ENCODE measurements at regions not wholly inside any gene's neighbourhood (a gene's known extent, or its start where the extent isn't known, plus 50 kb on each side); places are given as distances from the start of the nearest gene placed in this dataset.
A peak's percentile ranks its signal among the peaks of the same experiment; 100 is the strongest.

DNA sequence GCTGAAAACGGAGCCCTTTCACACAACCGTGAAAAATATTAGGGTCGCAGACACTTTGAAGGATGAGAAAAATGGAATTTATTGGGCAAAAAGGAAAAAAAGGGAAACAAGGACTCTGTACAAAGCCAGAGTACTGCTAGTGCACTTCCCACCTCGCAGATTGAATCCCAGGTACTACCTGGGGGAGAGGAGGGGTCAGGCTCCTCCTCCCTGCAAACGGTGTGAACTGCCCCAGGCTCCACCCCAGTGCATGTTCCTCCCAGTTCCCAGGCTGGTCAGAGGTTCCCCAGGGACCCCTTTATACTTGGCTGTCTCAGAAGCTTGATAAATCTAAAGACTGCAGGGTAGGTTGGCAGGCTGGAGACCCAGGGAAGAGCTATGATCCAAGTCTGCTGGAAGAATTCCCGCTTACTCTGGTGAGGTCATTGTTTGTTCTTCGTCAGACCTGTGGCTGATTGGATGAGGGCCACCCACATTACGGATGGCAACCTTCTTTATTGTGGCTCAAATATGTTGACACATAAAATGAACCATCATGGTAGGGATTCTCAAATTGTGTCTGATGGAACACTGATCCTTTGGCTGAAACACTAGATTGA, 290.4 kb upstream of the POU3F3 start:
- no peak for DNase-seq

DNA sequence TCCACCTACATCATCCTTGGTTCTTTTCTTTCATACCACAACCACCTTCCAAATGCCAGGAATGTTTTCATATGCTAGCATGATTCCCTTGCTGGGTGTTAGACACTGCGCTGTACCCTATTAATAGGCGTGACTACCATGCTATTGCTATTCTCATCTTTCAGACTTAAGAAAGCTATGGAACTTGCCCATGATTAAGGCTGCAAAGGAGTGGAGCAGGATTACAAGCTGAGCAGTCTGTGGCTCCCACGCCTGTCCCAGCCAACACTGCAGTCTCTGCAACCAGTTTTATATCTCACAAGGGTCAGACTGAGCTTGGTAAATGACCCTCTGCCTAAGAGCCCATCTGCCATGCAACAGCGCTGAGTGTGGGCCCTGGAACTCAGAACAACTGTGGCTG, 285.7 kb upstream of the POU3F3 start:
- no peak for DNase-seq

GRCh38 chr2:104570259-104570658, 283.7 kb upstream of the POU3F3 start:
- no peak for DNase-seq

- DNase-seq: no peak
These were observed 281.1 kb upstream of the POU3F3 start for GRCh38 chr2:104572834-104573233.

DNA sequence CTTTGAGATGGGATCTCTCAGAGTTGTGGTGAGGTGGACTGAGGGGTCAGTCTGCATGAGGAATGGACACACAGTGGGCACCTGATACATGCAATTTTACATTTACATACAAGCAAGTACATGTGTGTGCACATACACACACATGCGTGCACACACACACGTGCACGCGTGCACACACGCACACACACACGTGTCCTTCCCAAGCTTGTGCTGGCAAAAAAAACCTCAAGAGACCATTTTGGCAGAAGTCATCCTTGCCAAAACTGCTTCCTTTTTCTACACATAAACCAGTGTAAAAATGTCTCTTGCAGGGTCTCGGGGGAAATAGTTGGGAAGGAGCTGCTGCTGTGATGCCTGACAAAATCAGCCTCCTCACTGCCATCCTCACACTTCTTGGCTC, 279.5 kb upstream of the POU3F3 start:
- no peak for DNase-seq

GRCh38 chr2:104577143-104577542, 276.8 kb upstream of the POU3F3 start:
- no peak for DNase-seq

DNA sequence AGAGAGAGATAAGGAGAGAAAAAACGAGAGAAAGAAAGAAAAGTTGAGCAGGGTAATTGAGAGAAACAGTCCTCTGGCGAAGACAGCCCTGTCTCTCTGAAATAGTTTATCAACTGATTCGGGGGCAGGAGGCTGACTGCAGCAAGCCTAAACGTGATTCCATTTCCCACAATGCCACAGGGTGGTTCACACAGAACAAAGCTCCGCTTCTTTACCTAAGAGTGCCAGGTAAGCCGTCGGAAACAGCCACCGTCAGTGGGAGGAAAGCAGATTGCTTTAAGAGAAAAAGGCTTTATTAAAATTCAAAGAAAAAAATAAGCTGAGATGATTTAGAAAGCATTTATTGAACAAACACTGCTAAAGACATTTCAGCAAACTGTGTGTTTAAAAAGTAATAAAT, 271.4 kb upstream of the POU3F3 start:
- DNase-seq: no peak

- DNase-seq: no peak
These were observed 270.1 kb upstream of the POU3F3 start for GRCh38 chr2:104583811-104584210.

- no peak for DNase-seq
These were observed 269.5 kb upstream of the POU3F3 start for GRCh38 chr2:104584393-104584792.

- DNase-seq: no peak
These were observed 258.3 kb upstream of the POU3F3 start for GRCh38 chr2:104595576-104595975.

DNA sequence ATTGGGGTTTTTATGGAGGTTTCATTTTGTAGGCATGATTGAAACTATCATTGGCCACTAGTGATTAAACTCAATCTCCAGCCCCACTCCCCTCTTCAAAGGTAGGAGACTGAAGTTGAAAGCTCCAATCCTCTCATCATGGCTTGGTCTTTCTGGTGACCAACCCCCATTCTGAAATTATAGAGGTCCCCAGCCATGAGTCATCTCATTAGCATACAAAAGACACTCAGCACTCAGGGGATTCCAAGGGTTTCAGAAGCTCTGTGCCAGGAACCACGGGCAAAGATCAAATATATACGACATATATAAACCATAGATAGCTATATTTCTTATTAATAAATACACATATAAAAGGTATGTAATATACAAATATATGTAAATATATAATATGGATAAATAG, 256.0 kb upstream of the POU3F3 start:
- DNase-seq: no peak

DNA sequence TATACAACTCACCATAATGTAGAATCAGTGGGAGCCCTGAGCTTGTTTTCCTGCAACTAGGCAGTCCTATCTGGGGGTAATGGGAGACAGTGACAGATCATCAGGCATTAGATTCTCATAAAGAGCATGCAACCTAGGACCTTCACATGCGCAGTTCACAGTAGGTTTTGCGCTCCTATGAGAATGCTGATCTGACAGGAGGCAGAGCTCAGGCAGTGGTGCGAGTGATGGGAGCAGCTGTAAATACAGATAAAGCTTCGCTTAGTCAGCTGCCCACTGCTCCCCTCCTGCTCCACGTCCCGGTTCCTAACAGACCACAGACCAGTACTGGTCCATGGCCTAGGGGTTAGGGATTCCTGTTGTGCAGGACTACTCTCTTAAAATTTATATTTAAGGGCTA, 255.3 kb upstream of the POU3F3 start:
- no peak for DNase-seq

- peak; percentile 69 for DNase-seq
These were observed 254.0 kb upstream of the POU3F3 start for GRCh38 chr2:104599787-104600510.

GRCh38 chr2:104606056-104606455, 247.9 kb upstream of the POU3F3 start:
- DNase-seq: no peak

DNA sequence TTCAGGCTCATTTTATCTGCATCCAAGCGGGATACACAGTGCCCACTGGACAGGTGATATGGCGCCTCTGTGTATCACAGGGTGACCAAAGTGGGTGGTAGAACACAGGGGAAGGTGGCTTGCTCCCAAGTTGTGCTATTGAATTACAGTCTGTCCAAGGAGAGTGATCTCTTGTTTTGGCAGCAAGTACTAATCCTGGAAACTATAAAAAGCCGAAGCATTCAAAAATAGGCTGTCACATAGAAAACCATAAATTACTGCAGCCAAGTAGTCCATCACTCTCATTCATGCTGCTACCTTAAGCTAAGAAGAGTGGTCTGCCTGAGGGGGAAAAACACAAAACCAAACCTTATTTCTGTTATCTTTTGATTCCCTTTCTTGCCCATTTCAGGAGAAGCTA, 237.1 kb upstream of the POU3F3 start:
- no peak for DNase-seq

DNA sequence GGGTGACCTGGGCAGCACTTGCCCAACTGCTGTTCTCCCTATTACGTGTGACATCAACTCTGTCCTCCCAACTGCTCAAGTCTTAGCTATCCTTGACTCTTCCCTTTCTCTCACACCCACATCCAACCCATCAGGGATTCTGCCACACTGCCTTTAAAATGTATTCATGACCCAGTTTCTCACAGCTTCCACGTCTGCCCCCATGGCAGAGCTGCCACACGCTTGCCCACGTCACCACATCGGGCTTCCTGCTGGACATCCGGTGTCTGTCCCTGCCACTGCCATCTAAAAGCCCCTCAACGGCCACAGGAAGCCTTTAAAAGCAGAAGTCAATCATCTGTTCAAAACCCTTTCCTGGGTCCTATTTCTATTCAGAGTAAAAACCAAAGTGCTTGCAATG, 233.1 kb upstream of the POU3F3 start:
- DNase-seq: no peak

- DNase-seq: no peak
These were observed 218.3 kb upstream of the POU3F3 start for GRCh38 chr2:104635608-104636007.

DNA sequence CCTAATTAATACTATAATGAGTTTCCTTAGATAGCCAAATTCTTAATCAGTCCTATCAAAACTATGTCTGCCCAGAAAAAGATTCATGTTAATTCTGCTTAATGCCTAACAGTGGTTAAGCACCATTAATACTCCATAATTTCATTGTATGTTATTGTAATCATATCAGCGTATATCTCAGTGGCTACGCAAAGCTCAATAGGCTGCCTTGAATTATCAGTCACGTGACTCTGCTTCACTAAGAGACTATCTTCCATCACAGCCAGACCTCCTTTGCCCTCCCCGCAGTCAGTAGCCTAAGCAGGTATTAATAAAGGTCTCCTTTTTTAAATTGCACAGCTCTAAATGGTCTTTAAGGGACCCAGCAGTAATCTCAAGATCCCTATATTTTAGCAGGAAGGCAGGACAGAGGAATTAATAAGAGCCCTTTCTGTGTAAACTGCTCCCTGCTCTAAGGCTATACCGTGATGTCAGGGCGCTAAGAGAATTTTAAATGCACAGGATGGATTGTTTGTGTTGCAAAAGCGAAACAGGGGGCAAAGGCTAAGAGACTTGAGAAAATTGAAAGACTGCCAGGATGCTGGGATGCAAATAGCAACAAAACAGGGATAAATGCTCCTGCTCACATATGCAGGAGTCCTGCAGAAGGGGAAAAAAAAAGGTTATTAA, 215.6 kb upstream of the POU3F3 start:
- DNase-seq: no peak

DNA sequence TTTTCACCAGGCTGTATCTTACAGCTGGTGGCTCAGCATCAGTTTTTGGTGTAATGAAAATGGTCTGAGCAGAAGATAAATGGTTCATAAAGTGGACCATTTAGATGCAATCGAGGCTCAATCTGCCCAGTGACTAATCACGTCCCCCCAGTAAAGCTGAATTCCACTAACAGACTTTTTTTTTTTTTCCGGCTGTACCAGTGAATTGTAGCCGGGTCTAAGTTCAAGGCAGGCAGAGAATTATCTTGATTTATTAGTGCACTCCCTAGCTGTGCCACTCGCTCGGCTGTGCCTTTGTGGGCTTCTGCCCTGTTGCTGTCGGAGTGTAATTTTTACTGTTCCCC, 215.1 kb upstream of the POU3F3 start:
- no peak for DNase-seq

DNA sequence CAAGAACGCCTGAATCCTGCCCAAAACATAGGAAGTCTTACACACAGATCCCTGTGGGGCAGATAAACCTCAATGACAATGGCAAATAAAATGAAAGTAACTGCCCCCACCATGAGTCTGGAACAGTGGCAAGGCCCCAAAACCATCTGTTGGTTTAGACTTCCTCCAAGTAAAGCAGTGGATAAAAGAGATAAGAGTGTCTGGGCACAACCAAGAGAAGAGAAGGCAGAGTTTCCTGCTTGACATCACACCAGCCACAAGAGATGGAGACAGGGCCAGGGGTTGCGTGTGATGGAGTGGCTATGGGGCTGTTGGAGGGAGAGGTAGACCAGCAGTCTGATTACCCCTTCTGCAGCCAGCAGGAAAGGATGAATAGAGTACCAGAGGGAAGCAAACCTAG, 212.1 kb upstream of the POU3F3 start:
- DNase-seq: no peak

DNA sequence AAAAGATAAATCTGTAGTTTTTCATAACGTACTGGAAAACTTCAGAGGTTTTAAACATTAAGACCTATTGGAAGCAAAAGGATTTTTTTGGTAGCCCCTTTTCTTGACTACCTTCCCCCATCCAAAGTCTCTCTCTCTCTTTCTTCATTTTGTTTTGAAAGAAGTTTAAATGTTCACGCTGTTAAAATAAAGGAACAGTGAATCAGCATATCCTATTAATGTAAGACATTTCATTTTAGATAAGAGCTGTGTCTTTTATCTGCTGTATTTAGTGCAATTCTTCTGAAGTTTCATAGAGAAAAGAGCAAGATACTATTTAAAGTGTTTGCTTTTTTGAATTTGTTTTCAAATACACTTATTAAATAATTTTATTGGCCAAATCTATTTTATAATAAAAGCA, 205.5 kb upstream of the POU3F3 start:
- no peak for DNase-seq

DNA sequence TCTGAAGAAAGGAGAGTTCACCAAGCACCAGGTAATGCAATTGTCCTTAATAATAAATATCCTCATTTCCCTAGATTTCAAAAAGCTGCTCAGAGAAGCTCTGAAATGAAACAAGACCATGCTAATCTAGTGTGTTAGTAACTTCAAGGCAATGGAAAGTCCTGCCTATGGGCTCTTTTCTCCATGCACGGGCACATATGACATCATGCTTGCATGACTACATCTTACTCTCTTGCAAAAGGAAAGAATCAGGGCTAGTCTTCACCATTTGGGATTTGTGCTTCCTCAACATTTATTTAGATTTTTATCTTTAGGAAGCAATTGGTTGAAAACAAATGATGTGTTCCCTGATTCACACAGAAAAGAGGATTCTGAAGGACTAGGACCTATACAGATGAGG, 204.0 kb upstream of the POU3F3 start:
- DNase-seq: no peak

DNA sequence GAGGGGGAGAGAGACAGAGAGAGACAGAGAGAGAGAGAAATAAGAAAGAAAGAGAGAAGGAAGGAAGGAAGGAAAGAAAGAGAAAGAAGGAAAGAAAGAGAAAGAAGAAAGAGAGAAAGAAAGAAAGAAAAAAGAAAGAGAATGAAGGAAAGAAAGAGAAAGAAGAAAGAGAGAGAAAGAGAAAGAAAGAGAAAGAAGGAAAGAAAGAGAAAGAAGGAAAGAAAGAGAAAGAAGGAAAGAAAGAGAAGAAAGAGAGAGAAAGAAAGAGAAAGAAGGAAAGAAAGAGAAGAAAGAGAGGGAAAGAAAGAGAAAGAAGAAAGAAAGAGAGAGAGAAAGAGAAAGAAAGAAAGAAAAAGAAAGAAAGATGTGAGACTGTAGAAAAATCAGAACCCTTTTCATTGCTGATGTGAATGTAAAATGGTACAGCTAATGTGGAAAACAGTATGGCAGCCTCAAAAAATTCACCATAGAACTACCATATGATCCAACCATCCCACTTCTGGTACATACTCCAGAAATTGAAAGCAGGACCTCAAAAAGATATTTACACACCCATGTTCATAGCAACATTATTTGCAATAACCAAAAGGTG, 203.4 kb upstream of the POU3F3 start:
- DNase-seq: no peak

GRCh38 chr2:104654811-104655210, 199.1 kb upstream of the POU3F3 start:
- DNase-seq: no peak

All from T1000 (cell line).